HEK293 (cell line): ENCODE measurements at regions not wholly inside any gene's neighbourhood (a gene's known extent, or its start where the extent isn't known, plus 50 kb on each side); places are given as distances from the start of the nearest gene placed in this dataset.

Experiments
- CTCF ChIA-PET: fragments of 350-600 bp; formaldehyde crosslinking; extraction: SDS; loops from one replicate; lab custom pipeline; 2021; ENCODE audit warnings: antibody characterized with exemption; lab: Yijun Ruan, JAX
- POLR2A ChIA-PET: fragments of 300-600 bp; formaldehyde crosslinking; extraction: SDS; loops from one replicate; lab custom pipeline; 2020; ENCODE audit warnings: antibody characterized with exemption, inconsistent platforms; lab: Yijun Ruan, JAX
- H3K27ac ChIP-seq: fragments of 200-500 bp; sonication (Bioruptor generic); 2 replicates; pipeline ENCODE4 v1.5.1; 2014; ENCODE audit warnings: low read depth, low read length, control low read depth, inconsistent platforms; ENCODE audit errors: extremely low read depth
- H3K36me3 ChIP-seq, 2 experiments: fragments of 200-500 bp in 1 of 2; sonication (Bioruptor generic) in 1 of 2; 1 replicate in 1 of 2; 2 replicates in 1 of 2; pipeline ENCODE4 v1.5.1; 2014 to 2017; ENCODE audit warnings: inconsistent platforms in 2 of 2, low read length in 2 of 2; ENCODE audit not compliant: control insufficient read depth in 2 of 2, insufficient read depth in 1 of 2
- H3K4me1 ChIP-seq: fragments of 200-500 bp; sonication (Bioruptor generic); 2 replicates; pipeline ENCODE4 v1.5.1; 2014; ENCODE audit warnings: mild to moderate bottlenecking, low read length, inconsistent platforms; ENCODE audit not compliant: control insufficient read depth, insufficient read depth
- H3K4me3 ChIP-seq: 2 replicates; pipeline ENCODE4 v1.5.1; 2011; ENCODE audit warnings: low read depth, mild to moderate bottlenecking, control low read depth, low read length, moderate library complexity
- H3K9me3 ChIP-seq: fragments of 200-500 bp; sonication (Bioruptor generic); 2 replicates; pipeline ENCODE4 v1.5.1; 2014; ENCODE audit warnings: low read depth, low read length, inconsistent platforms; ENCODE audit not compliant: control insufficient read depth, insufficient read depth
- PRDM1 ChIP-seq: fragments of 450-650 bp; formaldehyde crosslinking; IDR thresholded peaks from 2 replicates; pipeline ENCODE4; 2016; ENCODE audit warnings: missing biosample characterization, missing genetic modification characterization
- RBAK ChIP-seq: fragments of 450-650 bp; formaldehyde crosslinking; IDR thresholded peaks from 2 replicates; pipeline ENCODE4 v1.5.1; 2016; ENCODE audit warnings: missing biosample characterization, missing genetic modification characterization
- SCRT2 ChIP-seq: fragments of 450-650 bp; formaldehyde crosslinking; IDR thresholded peaks from 2 replicates; pipeline ENCODE4 v1.5.1; 2016; ENCODE audit warnings: missing biosample characterization, missing genetic modification characterization
- SP3 ChIP-seq: fragments of 450-650 bp; formaldehyde crosslinking; IDR thresholded peaks from 2 replicates; pipeline ENCODE4 v1.5.1; 2016; ENCODE audit warnings: missing biosample characterization, missing genetic modification characterization
- ZBTB17 ChIP-seq: fragments of 450-650 bp; formaldehyde crosslinking; IDR thresholded peaks from 2 replicates; pipeline ENCODE4 v1.5.1; 2016; ENCODE audit warnings: missing biosample characterization, missing genetic modification characterization
- ZIC2 ChIP-seq: fragments of 450-650 bp; formaldehyde crosslinking; IDR thresholded peaks from 2 replicates; pipeline ENCODE4 v1.5.1; 2016; ENCODE audit warnings: missing biosample characterization, missing genetic modification characterization
- ZNF10 ChIP-seq: fragments of 450-650 bp; formaldehyde crosslinking; IDR thresholded peaks from 2 replicates; pipeline ENCODE4 v1.5.1; 2017; ENCODE audit warnings: missing biosample characterization, missing genetic modification characterization
- ZNF19 ChIP-seq: fragments of 450-650 bp; formaldehyde crosslinking; IDR thresholded peaks from 2 replicates; pipeline ENCODE4; 2016; ENCODE audit warnings: missing biosample characterization, missing genetic modification characterization, low read depth
- ZNF335 ChIP-seq: fragments of 450-650 bp; formaldehyde crosslinking; conservative IDR thresholded peaks from 2 replicates; pipeline ENCODE4 v1.5.1; 2016; ENCODE audit warnings: missing biosample characterization, missing genetic modification characterization
- ZNF404 ChIP-seq: fragments of 450-650 bp; formaldehyde crosslinking; IDR thresholded peaks from 2 replicates; pipeline ENCODE4 v1.5.1; 2017; ENCODE audit warnings: missing biosample characterization, missing genetic modification characterization
- ZNF423 ChIP-seq: fragments of 450-650 bp; formaldehyde crosslinking; IDR thresholded peaks from 2 replicates; pipeline ENCODE4 v1.5.1; 2016; ENCODE audit warnings: missing biosample characterization, missing genetic modification characterization
- ZNF510 ChIP-seq: fragments of 450-650 bp; formaldehyde crosslinking; IDR thresholded peaks from 2 replicates; pipeline ENCODE4 v1.5.1; 2018; ENCODE audit warnings: mild to moderate bottlenecking, missing genetic modification characterization, missing biosample characterization; ENCODE audit not compliant: insufficient replicate concordance
- ZNF513 ChIP-seq: fragments of 450-650 bp; IDR thresholded peaks from 2 replicates; pipeline ENCODE4 v1.5.1; 2018; ENCODE audit warnings: missing biosample characterization, missing genetic modification characterization
- ZNF518A ChIP-seq: fragments of 450-650 bp; formaldehyde crosslinking; conservative IDR thresholded peaks from 2 replicates; pipeline ENCODE4 v1.5.1; 2016; ENCODE audit warnings: low read depth, missing biosample characterization, missing genetic modification characterization
- ZNF530 ChIP-seq: fragments of 450-650 bp; formaldehyde crosslinking; IDR thresholded peaks from 2 replicates; pipeline ENCODE4 v1.5.1; 2016; ENCODE audit warnings: low read depth, missing biosample characterization, missing genetic modification characterization
- ZNF623 ChIP-seq: fragments of 450-650 bp; formaldehyde crosslinking; IDR thresholded peaks from 2 replicates; pipeline ENCODE4 v1.5.1; 2016; ENCODE audit warnings: missing biosample characterization, missing genetic modification characterization
- ZNF629 ChIP-seq: fragments of 450-650 bp; formaldehyde crosslinking; IDR thresholded peaks from 2 replicates; pipeline ENCODE4 v1.5.1; 2017; ENCODE audit warnings: missing biosample characterization, missing genetic modification characterization
- ZNF768 ChIP-seq: fragments of 450-650 bp; formaldehyde crosslinking; IDR thresholded peaks from 2 replicates; pipeline ENCODE4 v1.5.1; 2018; ENCODE audit warnings: missing biosample characterization, mild to moderate bottlenecking, missing genetic modification characterization
- ZNF837 ChIP-seq: fragments of 450-650 bp; formaldehyde crosslinking; IDR thresholded peaks from 2 replicates; pipeline ENCODE4 v1.5.1; 2016; ENCODE audit warnings: missing biosample characterization, missing genetic modification characterization
- TF ChIP-seq, protein P1 (sequence below): fragments of 450-650 bp; formaldehyde crosslinking; IDR thresholded peaks from 2 replicates; pipeline ENCODE4 v1.5.1; 2016; ENCODE audit warnings: missing biosample characterization, missing genetic modification characterization
- TF ChIP-seq, protein P2 (sequence below): fragments of 450-650 bp; formaldehyde crosslinking; conservative IDR thresholded peaks from 2 replicates; pipeline ENCODE4 v1.5.1; 2016; ENCODE audit warnings: low read depth, missing biosample characterization, missing genetic modification characterization

DNA sequence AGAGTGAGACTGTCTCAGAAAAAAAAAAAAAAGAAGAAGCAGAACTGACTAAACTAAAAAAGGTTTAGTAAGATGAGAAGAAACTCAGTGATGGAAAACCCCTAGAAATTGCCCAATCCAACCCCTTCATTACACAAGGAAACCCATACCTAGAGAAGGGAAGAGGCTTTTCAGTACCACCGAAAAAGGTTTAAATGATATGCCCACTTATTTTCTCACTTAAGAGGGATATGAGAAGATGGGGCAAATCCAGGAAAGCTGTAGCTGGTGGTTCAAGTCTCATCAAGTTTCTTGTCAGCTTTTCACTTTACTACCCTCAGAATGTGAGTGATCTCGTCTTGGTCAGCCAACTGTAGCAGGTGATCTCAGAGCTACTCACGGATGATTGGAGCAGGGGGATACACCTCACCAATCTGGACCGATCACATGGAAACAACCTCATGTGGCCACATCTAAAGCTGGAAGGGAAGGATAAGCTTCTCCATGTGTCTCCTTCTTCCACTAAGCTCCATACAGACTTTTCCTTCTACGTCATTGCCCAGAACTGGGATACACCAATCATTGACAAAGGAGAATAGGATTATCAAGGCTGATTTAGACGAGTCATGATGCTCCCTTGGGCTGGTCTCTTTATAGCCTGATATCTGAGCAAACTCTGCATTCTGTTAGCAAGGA lies 126.7 kb upstream of the POU3F1 start:
- Histone ChIP-seq H3K36me3 (no peaks in the 10 kb centered on the region), H3K4me3 (no peak overlapping the region), H3K4me1 (no peaks in the 10 kb centered on the region), H3K27ac (no peak overlapping the region), H3K9me3 (no peaks in the 10 kb centered on the region)
- TF ChIP-seq ZBTB17 (peak; percentile 11; the same call in 1 of the 2 replicates), ZNF423 (tag by site-specific recombination) (no peak)
- POLR2A ChIA-PET = no interaction called here
- CTCF ChIA-PET = no interaction called here

DNA sequence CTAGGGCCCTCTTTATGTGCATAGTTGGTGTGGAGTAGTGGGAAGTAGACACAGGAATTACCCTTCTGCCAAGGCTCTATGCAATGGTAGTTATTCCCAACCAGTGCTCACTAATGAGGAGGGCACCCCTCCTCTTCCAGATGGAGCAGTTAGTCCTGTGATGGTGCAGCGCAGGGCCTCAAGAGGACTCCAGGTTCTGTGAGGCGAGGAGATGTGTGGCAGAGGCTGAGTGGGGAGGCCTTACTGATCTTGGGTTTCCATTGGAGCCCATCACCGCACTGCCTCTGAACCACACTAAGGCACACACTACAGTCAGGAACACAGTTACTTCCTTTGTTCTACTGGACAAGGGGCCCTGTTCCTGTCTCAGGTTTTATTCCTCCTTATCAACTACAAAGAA lies 122.5 kb upstream of the POU3F1 start:
- no peak for TF ChIP-seq PRDM1 (tag by site-specific recombination)
- no peak for TF ChIP-seq ZNF510 (tag by site-specific recombination)
- TF ChIP-seq, protein P1, sequence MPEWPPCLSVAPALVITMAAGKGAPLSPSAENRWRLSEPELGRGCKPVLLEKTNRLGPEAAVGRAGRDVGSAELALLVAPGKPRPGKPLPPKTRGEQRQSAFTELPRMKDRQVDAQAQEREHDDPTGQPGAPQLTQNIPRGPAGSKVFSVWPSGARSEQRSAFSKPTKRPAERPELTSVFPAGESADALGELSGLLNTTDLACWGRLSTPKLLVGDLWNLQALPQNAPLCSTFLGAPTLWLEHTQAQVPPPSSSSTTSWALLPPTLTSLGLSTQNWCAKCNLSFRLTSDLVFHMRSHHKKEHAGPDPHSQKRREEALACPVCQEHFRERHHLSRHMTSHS (tag by site-specific recombination) = no peak
- TF ChIP-seq SCRT2 = no peak
- TF ChIP-seq ZNF10 (tag by site-specific recombination) = no peak
- TF ChIP-seq ZIC2 (tag by site-specific recombination) = no peak
- no peak for TF ChIP-seq ZNF335 (tag by site-specific recombination)
- TF ChIP-seq ZNF629 (tag by site-specific recombination) = no peak
- no peak for TF ChIP-seq ZNF513 (tag by site-specific recombination)
- TF ChIP-seq ZNF768 (tag by site-specific recombination) = no peak
- TF ChIP-seq RBAK (tag by site-specific recombination) = no peak
- no peak for TF ChIP-seq ZNF518A (tag by site-specific recombination)
- TF ChIP-seq ZNF837 (tag by site-specific recombination) = no peak
- no peak for TF ChIP-seq ZNF530 (tag by site-specific recombination)
- TF ChIP-seq SP3 (tag by site-specific recombination) = no peak
- no peak for TF ChIP-seq ZNF19 (tag by site-specific recombination)
- TF ChIP-seq, protein P2, sequence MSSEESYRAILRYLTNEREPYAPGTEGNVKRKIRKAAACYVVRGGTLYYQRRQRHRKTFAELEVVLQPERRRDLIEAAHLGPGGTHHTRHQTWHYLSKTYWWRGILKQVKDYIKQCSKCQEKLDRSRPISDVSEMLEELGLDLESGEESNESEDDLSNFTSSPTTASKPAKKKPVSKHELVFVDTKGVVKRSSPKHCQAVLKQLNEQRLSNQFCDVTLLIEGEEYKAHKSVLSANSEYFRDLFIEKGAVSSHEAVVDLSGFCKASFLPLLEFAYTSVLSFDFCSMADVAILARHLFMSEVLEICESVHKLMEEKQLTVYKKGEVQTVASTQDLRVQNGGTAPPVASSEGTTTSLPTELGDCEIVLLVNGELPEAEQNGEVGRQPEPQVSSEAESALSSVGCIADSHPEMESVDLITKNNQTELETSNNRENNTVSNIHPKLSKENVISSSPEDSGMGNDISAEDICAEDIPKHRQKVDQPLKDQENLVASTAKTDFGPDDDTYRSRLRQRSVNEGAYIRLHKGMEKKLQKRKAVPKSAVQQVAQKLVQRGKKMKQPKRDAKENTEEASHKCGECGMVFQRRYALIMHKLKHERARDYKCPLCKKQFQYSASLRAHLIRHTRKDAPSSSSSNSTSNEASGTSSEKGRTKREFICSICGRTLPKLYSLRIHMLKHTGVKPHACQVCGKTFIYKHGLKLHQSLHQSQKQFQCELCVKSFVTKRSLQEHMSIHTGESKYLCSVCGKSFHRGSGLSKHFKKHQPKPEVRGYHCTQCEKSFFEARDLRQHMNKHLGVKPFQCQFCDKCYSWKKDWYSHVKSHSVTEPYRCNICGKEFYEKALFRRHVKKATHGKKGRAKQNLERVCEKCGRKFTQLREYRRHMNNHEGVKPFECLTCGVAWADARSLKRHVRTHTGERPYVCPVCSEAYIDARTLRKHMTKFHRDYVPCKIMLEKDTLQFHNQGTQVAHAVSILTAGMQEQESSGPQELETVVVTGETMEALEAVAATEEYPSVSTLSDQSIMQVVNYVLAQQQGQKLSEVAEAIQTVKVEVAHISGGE (tag by site-specific recombination) = no peak
- no peak for TF ChIP-seq ZNF404
- no peak for TF ChIP-seq ZNF623

More for the DNA sequence above, 122.5 kb upstream of the POU3F1 start:
- Histone ChIP-seq H3K9me3 (no peaks in the 10 kb centered on the region), H3K4me1 (no peaks in the 10 kb centered on the region), H3K27ac (no peak overlapping the region), H3K36me3 (no peaks in the 10 kb centered on the region), H3K4me3 (no peak overlapping the region)
- ChIA-PET CTCF (no interaction called here), POLR2A (no interaction called here)
